ENCODE measurements at regions not wholly inside any gene's neighbourhood (a gene's known extent, or its start where the extent isn't known, plus 50 kb on each side); places are given as distances from the start of the nearest gene placed in this dataset.

DNA sequence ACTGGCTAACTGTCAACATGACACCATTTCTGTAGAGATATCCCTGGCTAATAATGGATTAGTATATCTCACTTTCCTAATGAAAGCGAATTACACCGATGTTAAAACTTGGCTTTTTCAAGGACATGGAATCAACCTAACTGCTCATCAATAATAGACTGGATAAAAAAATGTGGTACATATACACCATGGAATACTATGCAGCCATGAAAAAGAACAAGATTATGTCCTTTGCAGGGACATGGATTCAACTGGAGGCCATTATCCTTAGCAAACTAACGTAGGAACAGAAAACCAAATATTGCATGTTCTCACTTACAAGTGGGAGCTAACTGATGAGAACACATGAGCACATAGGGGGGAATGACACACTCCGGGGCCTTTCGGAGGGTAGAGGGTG is 62.6 kb downstream of the ZIC1 start:
- H3K9ac ChIP-seq (ENCODE audit: low read length) = no peak overlapping the region
- no peaks in the 10 kb centered on the region for H3K9me3 ChIP-seq (ENCODE audit: control insufficient read depth, low read length)
- H3K36me3 ChIP-seq (ENCODE audit: control insufficient read depth, insufficient read depth, low read length) = no peaks in the 10 kb centered on the region
- H3K4me3 ChIP-seq (ENCODE audit: low read length) = no peak overlapping the region
- no peaks in the 10 kb centered on the region for H3K4me1 ChIP-seq (ENCODE audit: control insufficient read depth, insufficient read depth, low read length)
- no peaks in the 10 kb centered on the region for H3K27me3 ChIP-seq (ENCODE audit: control insufficient read depth, insufficient read depth, low read length)

DNA sequence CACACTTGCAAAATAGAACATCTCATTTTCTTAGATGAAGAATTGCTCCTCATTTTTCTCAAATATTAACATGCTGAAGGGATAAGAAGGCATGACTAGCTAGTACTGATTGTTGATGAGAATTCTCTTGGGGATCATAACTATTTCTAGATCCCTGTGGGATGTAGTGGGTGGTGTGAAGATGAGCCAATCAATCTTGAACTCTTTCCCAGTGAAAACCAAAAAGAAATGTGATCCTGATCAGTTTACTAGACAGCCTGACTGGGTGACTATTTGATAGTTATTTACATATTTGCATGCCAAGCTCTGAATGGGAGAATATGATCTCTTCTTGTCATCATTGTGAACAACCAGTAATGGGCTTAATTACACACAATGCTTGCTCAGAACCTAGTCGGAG is 63.7 kb downstream of the ZIC1 start:
- no peak overlapping the region for H3K4me3 ChIP-seq (ENCODE audit: low read length)
- H3K27me3 ChIP-seq (ENCODE audit: control insufficient read depth, insufficient read depth, low read length) = no peaks in the 10 kb centered on the region
- no peaks in the 10 kb centered on the region for H3K9me3 ChIP-seq (ENCODE audit: control insufficient read depth, low read length)
- H3K9ac ChIP-seq (ENCODE audit: low read length) = no peak overlapping the region
- no peaks in the 10 kb centered on the region for H3K36me3 ChIP-seq (ENCODE audit: control insufficient read depth, insufficient read depth, low read length)
- no peaks in the 10 kb centered on the region for H3K4me1 ChIP-seq (ENCODE audit: control insufficient read depth, insufficient read depth, low read length)

DNA sequence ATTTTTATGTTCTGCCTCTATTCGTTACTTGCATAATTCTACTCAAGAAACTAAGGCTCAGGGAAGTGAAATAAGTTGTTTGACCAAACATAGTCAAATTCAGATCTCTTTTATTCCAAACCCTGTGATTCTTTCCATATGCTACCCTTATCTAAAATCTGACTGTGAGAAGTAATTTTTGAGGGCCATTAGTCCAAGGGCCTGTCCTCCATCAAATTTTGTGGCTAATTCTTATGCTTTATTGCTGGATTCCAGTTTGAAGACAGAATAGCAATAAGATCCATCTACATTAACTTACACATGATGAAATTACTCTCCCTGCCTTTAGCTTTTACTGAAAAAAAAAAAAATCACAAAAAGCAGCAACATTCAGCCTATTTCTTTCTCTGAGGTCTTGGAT is 74.0 kb downstream of the ZIC1 start:
- Histone ChIP-seq H3K27me3 (ENCODE audit: control insufficient read depth, insufficient read depth, low read length) (no peaks in the 10 kb centered on the region), H3K9me3 (ENCODE audit: control insufficient read depth, low read length) (no peaks in the 10 kb centered on the region), H3K4me1 (ENCODE audit: control insufficient read depth, insufficient read depth, low read length) (no peaks in the 10 kb centered on the region), H3K36me3 (ENCODE audit: control insufficient read depth, insufficient read depth, low read length) (no peaks in the 10 kb centered on the region), H3K9ac (ENCODE audit: low read length) (no peak overlapping the region), H3K4me3 (ENCODE audit: low read length) (no peak overlapping the region)

DNA sequence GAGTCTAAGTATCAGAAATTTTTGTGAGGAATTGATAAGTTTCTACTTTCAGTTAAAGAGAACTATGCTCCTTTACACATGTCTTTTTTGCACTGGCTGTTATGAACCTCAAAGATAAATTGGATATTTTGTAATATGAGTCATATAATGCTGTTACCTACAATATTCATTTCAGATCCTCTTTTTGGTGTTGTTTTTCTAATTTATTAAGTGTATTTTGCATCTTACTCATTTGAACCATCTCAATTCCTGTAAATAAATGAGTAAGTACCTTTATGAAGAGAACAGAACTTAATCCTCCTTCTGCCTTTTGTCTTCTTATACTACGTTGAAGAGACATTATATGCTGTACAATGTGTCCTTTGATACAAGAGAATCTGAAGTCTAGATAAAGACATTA is 74.4 kb downstream of the ZIC1 start:
- Histone ChIP-seq H3K36me3 (ENCODE audit: control insufficient read depth, insufficient read depth, low read length) (no peaks in the 10 kb centered on the region), H3K27me3 (ENCODE audit: control insufficient read depth, insufficient read depth, low read length) (no peaks in the 10 kb centered on the region), H3K9me3 (ENCODE audit: control insufficient read depth, low read length) (no peaks in the 10 kb centered on the region), H3K4me1 (ENCODE audit: control insufficient read depth, insufficient read depth, low read length) (no peaks in the 10 kb centered on the region), H3K4me3 (ENCODE audit: low read length) (no peak overlapping the region), H3K9ac (ENCODE audit: low read length) (no peak overlapping the region)

DNA sequence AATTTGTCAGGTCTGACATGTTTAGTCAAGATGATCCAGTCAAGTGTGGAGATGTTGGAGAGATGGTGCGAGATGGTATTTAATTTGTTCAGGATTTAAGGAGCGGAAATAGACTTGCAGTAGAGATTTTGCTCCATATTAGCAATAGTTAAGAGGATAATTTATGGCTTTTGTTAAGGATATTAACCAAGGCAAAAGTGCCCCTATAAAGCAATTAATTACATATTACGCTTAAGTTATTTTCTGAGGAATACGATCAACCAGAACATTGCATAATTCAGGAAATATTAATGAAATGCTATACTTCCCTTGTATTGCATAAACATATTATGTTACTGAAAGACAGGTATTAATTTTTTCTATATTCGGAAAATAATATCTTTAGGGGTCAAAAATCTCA is 83.9 kb downstream of the ZIC1 start:
- Histone ChIP-seq H3K4me1 (ENCODE audit: control insufficient read depth, insufficient read depth, low read length) (no peaks in the 10 kb centered on the region), H3K9ac (ENCODE audit: low read length) (no peak overlapping the region), H3K4me3 (ENCODE audit: low read length) (no peak overlapping the region), H3K36me3 (ENCODE audit: control insufficient read depth, insufficient read depth, low read length) (no peaks in the 10 kb centered on the region), H3K9me3 (ENCODE audit: control insufficient read depth, low read length) (no peaks in the 10 kb centered on the region), H3K27me3 (ENCODE audit: control insufficient read depth, insufficient read depth, low read length) (no peaks in the 10 kb centered on the region)

DNA sequence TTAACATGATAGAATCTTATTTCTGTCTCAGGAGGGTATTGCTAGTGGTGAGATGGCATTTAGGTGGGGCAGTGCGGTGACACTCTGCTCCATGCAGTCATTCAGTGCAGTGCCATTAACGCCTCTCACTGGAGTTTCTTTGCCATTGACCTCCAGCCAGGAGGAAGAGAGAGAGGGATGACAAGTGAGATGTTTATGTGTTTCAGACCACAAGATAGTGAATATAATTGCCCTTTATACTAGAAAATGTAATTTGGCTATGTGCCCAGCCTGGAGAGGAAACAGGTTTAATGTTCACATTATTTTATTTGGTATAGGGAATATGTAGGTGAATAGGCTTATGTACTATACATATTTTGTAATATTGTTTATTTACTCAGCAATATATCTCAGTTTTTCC is 84.5 kb downstream of the ZIC1 start:
- no peak overlapping the region for H3K4me3 ChIP-seq (ENCODE audit: low read length)
- no peaks in the 10 kb centered on the region for H3K36me3 ChIP-seq (ENCODE audit: control insufficient read depth, insufficient read depth, low read length)
- H3K9ac ChIP-seq (ENCODE audit: low read length) = no peak overlapping the region
- no peaks in the 10 kb centered on the region for H3K27me3 ChIP-seq (ENCODE audit: control insufficient read depth, insufficient read depth, low read length)
- no peaks in the 10 kb centered on the region for H3K9me3 ChIP-seq (ENCODE audit: control insufficient read depth, low read length)
- no peaks in the 10 kb centered on the region for H3K4me1 ChIP-seq (ENCODE audit: control insufficient read depth, insufficient read depth, low read length)

DNA sequence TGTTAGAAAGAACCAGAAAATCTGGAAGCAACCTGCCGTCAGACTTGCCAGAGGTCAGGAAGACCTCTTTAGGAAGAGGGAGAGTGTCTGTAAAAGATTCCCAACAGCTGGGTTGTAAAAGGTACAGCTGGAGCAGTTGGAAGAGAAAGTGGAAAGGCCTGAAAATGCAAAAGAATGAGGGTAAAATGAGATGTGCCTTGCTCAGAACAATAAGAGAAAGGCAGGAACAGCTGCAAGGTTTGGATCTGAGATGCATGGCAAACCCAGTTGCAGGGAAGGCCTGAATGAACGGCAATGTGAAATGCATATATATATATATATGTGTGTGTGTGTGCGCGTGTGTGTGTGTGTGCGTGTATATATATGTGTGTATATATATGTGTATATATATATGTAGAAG is 88.1 kb downstream of the ZIC1 start:
- Histone ChIP-seq H3K9ac (ENCODE audit: low read length) (no peak overlapping the region), H3K36me3 (ENCODE audit: control insufficient read depth, insufficient read depth, low read length) (no peaks in the 10 kb centered on the region), H3K27me3 (ENCODE audit: control insufficient read depth, insufficient read depth, low read length) (no peaks in the 10 kb centered on the region)

DNA sequence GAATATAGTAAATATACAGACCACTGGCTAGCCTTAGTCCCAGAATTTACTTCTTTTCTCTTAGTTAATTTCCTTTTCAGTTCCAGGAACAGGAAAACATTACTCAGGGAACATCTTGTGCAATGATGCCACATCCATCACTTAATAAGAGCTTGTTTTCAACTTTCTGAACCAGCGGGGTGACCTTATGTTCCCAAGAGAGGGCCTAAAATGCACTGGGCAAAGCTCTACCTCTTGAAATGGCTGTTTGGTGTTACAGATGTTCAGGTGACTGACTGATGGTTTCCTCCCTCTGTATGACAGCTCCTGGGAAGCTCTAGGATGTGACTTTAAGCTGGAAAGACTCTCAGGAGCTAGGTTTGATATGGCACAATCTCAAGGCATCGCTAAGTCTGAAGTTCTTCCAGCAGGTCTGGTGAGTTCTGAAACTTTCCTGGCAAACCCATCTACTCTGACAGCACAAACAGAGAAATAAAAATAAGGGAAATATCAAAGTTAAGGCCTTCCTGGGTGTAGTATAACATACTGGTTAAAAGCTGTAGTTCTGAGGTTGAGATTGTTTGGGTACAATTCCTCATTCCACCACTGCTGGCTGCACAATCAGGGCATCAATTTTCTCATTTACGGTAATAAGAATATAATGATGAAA is 98.6 kb downstream of the ZIC1 start:
- H3K9ac ChIP-seq (ENCODE audit: low read length) = no peak overlapping the region
- no peaks in the 10 kb centered on the region for H3K4me1 ChIP-seq (ENCODE audit: control insufficient read depth, insufficient read depth, low read length)

More for the DNA sequence above, 88.1 kb downstream of the ZIC1 start:
- no peak overlapping the region for H3K4me3 ChIP-seq (ENCODE audit: low read length)
- H3K4me1 ChIP-seq (ENCODE audit: control insufficient read depth, insufficient read depth, low read length) = no peaks in the 10 kb centered on the region
- H3K9me3 ChIP-seq (ENCODE audit: control insufficient read depth, low read length) = no peaks in the 10 kb centered on the region

DNA sequence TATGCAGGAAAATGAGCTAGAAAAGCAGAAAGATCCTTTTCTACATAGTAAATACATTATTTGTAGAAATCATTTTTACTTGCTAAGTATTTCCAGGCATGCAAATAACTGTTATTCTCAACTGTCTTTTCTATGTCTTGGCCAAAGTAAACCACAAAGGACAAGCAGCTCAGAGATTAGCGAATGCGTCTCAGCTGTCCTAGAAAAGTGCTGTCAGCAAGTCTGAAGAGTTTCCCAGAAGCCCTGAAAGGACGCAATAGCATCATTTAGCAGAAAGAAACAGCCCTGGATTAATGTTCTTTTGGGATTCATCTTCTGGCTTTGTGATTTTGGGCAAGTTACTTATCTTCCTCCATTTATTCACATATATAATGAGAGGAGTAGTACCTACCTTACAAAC is 100.3 kb downstream of the ZIC1 start:
- no peak overlapping the region for H3K4me3 ChIP-seq (ENCODE audit: low read length)
- H3K27me3 ChIP-seq (ENCODE audit: control insufficient read depth, insufficient read depth, low read length) = no peaks in the 10 kb centered on the region
- H3K9ac ChIP-seq (ENCODE audit: low read length) = no peak overlapping the region
- no peaks in the 10 kb centered on the region for H3K4me1 ChIP-seq (ENCODE audit: control insufficient read depth, insufficient read depth, low read length)
- no peaks in the 10 kb centered on the region for H3K9me3 ChIP-seq (ENCODE audit: control insufficient read depth, low read length)
- no peaks in the 10 kb centered on the region for H3K36me3 ChIP-seq (ENCODE audit: control insufficient read depth, insufficient read depth, low read length)

More for the DNA sequence above, 98.6 kb downstream of the ZIC1 start:
- H3K36me3 ChIP-seq (ENCODE audit: control insufficient read depth, insufficient read depth, low read length) = no peaks in the 10 kb centered on the region
- no peaks in the 10 kb centered on the region for H3K9me3 ChIP-seq (ENCODE audit: control insufficient read depth, low read length)
- H3K4me3 ChIP-seq (ENCODE audit: low read length) = no peak overlapping the region
- H3K27me3 ChIP-seq (ENCODE audit: control insufficient read depth, insufficient read depth, low read length) = no peaks in the 10 kb centered on the region

DNA sequence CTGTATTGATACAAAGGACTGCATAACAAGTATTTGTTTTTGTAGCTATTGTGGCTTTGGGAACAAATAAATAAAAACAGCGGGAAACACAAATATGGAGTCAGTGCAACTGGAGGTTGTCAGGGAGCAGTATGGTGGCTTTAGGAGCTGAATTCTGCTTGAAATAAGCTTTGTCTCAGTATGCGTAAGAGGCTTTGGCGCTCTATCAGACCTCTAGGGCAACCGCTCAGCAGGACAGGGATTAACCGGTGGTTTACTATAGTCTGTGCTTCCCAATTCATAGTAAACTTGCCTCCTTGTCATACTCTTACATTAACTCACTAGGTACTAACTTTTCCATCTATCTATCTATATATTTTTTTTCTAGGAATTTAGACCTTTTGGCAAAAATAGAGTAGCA is 104.6 kb downstream of the ZIC1 start:
- Histone ChIP-seq H3K9ac (ENCODE audit: low read length) (no peak overlapping the region), H3K36me3 (ENCODE audit: control insufficient read depth, insufficient read depth, low read length) (no peaks in the 10 kb centered on the region), H3K4me3 (ENCODE audit: low read length) (no peak overlapping the region), H3K9me3 (ENCODE audit: control insufficient read depth, low read length) (no peaks in the 10 kb centered on the region), H3K4me1 (ENCODE audit: control insufficient read depth, insufficient read depth, low read length) (no peaks in the 10 kb centered on the region), H3K27me3 (ENCODE audit: control insufficient read depth, insufficient read depth, low read length) (no peaks in the 10 kb centered on the region)

DNA sequence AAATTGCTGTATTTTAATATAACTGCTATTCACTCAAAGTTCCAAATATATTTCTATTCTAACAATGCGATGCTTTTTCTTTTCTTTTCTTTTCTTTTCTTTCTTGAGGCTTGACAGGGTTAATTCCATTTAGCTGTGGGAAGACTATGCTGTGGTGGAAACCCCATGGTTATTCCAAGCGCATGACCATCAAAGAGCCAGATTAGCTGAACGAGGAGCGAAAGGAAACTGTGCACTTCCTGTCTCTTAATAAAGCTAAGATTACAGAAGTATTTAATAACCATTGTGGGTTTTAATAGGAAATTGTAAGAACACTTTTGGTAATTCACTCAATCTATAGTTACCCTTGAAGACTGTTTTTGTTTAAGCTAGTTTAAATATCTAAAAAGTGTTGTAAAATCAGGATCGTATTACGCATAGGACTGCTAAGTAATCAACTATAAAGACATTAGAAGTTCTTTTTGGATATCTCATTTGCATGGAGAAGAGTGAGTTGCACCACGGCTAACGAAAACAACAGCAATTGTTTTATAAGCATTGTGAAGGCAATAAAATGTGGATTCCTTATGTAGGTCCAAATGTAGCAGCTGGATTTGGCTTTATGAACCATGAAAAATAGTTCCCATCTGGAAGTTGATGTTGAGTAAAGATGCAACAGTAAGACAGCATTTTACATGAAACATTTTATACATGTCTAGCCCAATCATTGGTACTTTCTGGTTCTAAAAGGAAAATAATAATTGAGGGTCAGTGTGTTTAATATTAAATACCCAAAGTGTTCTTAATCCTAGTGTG is 105.4 kb downstream of the ZIC1 start:
- Histone ChIP-seq H3K9ac (ENCODE audit: low read length) (no peak overlapping the region), H3K4me1 (ENCODE audit: control insufficient read depth, insufficient read depth, low read length) (no peaks in the 10 kb centered on the region), H3K27me3 (ENCODE audit: control insufficient read depth, insufficient read depth, low read length) (no peaks in the 10 kb centered on the region), H3K4me3 (ENCODE audit: low read length) (no peak overlapping the region), H3K9me3 (ENCODE audit: control insufficient read depth, low read length) (no peaks in the 10 kb centered on the region), H3K36me3 (ENCODE audit: control insufficient read depth, insufficient read depth, low read length) (no peaks in the 10 kb centered on the region)

DNA sequence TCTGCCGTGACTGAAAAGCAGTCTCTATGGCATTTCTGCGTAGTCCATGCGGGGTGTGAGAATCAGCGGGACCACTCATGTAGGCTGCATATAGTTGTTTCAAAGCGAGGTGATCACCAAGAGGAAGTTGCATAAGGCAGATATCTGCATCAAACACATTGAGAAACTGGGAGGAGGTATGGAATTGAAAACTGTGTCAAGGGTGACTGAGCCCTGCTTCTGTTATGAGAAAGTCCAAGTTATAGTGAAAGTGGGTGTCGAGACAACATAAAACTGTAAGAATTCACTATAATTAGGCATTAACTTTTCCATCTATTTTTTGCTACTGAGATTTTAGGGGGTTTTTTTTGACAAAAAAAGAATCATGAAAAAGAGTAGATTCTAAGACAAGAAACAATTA is 109.3 kb downstream of the ZIC1 start:
- no peak overlapping the region for H3K4me3 ChIP-seq (ENCODE audit: low read length)
- no peak overlapping the region for H3K9ac ChIP-seq (ENCODE audit: low read length)
- no peaks in the 10 kb centered on the region for H3K4me1 ChIP-seq (ENCODE audit: control insufficient read depth, insufficient read depth, low read length)
- no peaks in the 10 kb centered on the region for H3K36me3 ChIP-seq (ENCODE audit: control insufficient read depth, insufficient read depth, low read length)
- H3K27me3 ChIP-seq (ENCODE audit: control insufficient read depth, insufficient read depth, low read length) = no peaks in the 10 kb centered on the region
- H3K9me3 ChIP-seq (ENCODE audit: control insufficient read depth, low read length) = no peaks in the 10 kb centered on the region

Data from mucosa of stomach (tissue), 1 donor.